ENCODE measurements at regions not wholly inside any gene's neighbourhood (a gene's known extent, or its start where the extent isn't known, plus 50 kb on each side); places are given as distances from the start of the nearest gene placed in this dataset.

DNA sequence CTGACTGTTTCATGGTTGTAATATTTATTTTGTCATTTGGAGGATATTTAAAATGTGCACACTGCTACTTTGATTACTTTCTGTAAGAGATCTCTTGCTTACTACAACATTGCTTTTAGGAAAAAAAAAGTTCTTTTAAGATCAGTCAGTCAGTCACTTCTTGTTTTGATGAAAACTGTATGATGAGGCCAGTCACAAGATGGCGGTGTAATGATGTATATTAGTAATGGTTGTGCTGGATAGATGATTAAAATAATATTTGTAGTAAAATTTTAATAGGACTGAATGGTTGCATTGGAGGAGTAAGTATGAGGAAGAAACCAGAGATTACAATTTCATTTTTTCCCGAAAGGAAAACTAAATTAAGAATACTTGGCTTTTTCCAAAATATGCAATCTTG, 2411.1 kb downstream of the PCDH9 start:
- TF ChIP-seq POLR2A (IDR thresholded peaks at IDR 0.05) = no peak
- TF ChIP-seq, protein P1, sequence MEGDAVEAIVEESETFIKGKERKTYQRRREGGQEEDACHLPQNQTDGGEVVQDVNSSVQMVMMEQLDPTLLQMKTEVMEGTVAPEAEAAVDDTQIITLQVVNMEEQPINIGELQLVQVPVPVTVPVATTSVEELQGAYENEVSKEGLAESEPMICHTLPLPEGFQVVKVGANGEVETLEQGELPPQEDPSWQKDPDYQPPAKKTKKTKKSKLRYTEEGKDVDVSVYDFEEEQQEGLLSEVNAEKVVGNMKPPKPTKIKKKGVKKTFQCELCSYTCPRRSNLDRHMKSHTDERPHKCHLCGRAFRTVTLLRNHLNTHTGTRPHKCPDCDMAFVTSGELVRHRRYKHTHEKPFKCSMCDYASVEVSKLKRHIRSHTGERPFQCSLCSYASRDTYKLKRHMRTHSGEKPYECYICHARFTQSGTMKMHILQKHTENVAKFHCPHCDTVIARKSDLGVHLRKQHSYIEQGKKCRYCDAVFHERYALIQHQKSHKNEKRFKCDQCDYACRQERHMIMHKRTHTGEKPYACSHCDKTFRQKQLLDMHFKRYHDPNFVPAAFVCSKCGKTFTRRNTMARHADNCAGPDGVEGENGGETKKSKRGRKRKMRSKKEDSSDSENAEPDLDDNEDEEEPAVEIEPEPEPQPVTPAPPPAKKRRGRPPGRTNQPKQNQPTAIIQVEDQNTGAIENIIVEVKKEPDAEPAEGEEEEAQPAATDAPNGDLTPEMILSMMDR (IDR thresholded peaks at IDR 0.05) = no peak

Data from prostate gland (tissue), 2 donors.